Uterus (tissue), 3 donors: ENCODE measurements at regions not wholly inside any gene's neighbourhood (a gene's known extent, or its start where the extent isn't known, plus 50 kb on each side); places are given as distances from the start of the nearest gene placed in this dataset.

Experiments used
- DNase-seq, 2 donors: peaks; one replicate each; pipeline ENCODE4 v3.0.0-alpha.2; 2019 to 2020
- H3K27ac ChIP-seq, 2 donors: fragments of 200-600 bp; sonication (generic); 1 replicate in 1 of 2; 2 replicates in 1 of 2; pipeline ENCODE4 v1.5.1; 2016 to 2018
- H3K27me3 ChIP-seq, 2 donors: fragments of 200-600 bp; sonication (generic); one replicate each; pipeline ENCODE4 v1.5.1; 2018 to 2019; ENCODE audit warnings: control low read depth in 1 of 2
- H3K36me3 ChIP-seq, 2 donors: fragments of 200-600 bp; sonication (generic); one replicate each; pipeline ENCODE4 v1.5.1; 2019; ENCODE audit warnings: control low read depth in 1 of 2
- H3K4me1 ChIP-seq, 2 donors: fragments of 200-600 bp; sonication (generic); one replicate each; pipeline ENCODE4 v1.5.1; 2018 to 2019; ENCODE audit warnings: control low read depth in 1 of 2
- H3K4me3 ChIP-seq, 2 donors: fragments of 200-600 bp; sonication (generic); 1 replicate in 1 of 2; 2 replicates in 1 of 2; pipeline ENCODE4 v1.5.1; 2018 to 2019; ENCODE audit warnings: mild to moderate bottlenecking in 1 of 2
- H3K9me3 ChIP-seq, 2 donors: fragments of 200-600 bp; sonication (generic); one replicate each; pipeline ENCODE4 v1.5.1; 2019; ENCODE audit warnings: control low read depth in 1 of 2
- CTCF ChIP-seq, 4 experiments: fragments of 200-600 bp in 2 of 4; fragments of 450-650 bp in 2 of 4; sonication (generic) in 2 of 4; IDR thresholded peaks; one replicate each; pipeline ENCODE4 v1.5.1; 2016 to 2019; ENCODE audit warnings: antibody characterized with exemption in 4 of 4, mild to moderate bottlenecking in 2 of 4, moderate library complexity in 1 of 4
- POLR2A ChIP-seq, 2 donors: fragments of 450-650 bp; IDR thresholded peaks; one replicate each; pipeline ENCODE4 v1.6.1; 2016; ENCODE audit warnings: antibody characterized with exemption in 2 of 2, mild to moderate bottlenecking in 1 of 2, moderate library complexity in 1 of 2
- intact Hi-C: fragments of 100-400 bp; cut with DNase I; formaldehyde crosslinking; loops from one replicate; pipeline ENCODE4 v1.15.1; 2023; ENCODE audit warnings: low total_unique reads
- donor health status: DM: yes; HTN: yes; CAD: no.

DNA sequence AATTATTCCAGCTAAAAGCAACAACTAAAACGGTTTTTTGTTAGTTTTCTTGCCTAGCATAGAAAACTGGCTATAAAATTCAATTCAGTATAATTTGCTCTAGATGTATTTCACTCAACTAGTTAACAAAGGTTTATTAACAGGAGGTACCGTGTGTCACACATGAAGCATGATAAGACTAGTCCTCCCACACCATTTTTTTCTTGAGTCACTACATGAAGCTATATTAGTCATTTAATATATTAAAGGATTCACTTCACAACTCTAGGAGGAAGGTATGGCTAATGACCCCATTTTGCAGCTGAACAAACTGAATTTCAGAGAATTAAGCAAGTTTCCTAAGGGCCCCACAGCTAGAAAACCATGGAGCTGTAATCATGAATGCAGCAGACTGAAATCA is 307.8 kb upstream of the USP25 start:
- Histone ChIP-seq H3K4me3 (no peak overlapping the region), H3K4me1 (no peaks in the 10 kb centered on the region), H3K27me3 (no peaks in the 10 kb centered on the region), H3K27ac (no peak overlapping the region), H3K36me3 (no peaks in the 10 kb centered on the region), H3K9me3 (no peaks in the 10 kb centered on the region)
- DNase-seq: no peak
- intact Hi-C loops: no loop called here
- no peak for TF ChIP-seq CTCF (IDR thresholded peaks at IDR 0.05)
- no peak for TF ChIP-seq POLR2A (IDR thresholded peaks at IDR 0.05)

GRCh38 chr21:15422783-15423182 is 307.0 kb upstream of the USP25 start:
- Histone ChIP-seq H3K36me3 (no peaks in the 10 kb centered on the region), H3K9me3 (no peaks in the 10 kb centered on the region), H3K4me1 (no peaks in the 10 kb centered on the region), H3K4me3 (no peak overlapping the region), H3K27ac (no peak overlapping the region), H3K27me3 (no peaks in the 10 kb centered on the region)
- intact Hi-C loops: no loop called here
- DNase-seq: no peak
- TF ChIP-seq POLR2A (IDR thresholded peaks at IDR 0.05): no peak
- TF ChIP-seq CTCF (IDR thresholded peaks at IDR 0.05): no peak

- H3K27me3 ChIP-seq: no peaks in the 10 kb centered on the region
- H3K4me3 ChIP-seq: no peak overlapping the region
- TF ChIP-seq CTCF (IDR thresholded peaks at IDR 0.05) (no peak), POLR2A (IDR thresholded peaks at IDR 0.05) (no peak)
- no peak for DNase-seq
- intact Hi-C loops: no loop called here
- no peaks in the 10 kb centered on the region for H3K4me1 ChIP-seq
- no peaks in the 10 kb centered on the region for H3K9me3 ChIP-seq
- H3K36me3 ChIP-seq: no peaks in the 10 kb centered on the region
- H3K27ac ChIP-seq: no peak overlapping the region
These were observed 305.9 kb upstream of the USP25 start for GRCh38 chr21:15423676-15424445.

DNA sequence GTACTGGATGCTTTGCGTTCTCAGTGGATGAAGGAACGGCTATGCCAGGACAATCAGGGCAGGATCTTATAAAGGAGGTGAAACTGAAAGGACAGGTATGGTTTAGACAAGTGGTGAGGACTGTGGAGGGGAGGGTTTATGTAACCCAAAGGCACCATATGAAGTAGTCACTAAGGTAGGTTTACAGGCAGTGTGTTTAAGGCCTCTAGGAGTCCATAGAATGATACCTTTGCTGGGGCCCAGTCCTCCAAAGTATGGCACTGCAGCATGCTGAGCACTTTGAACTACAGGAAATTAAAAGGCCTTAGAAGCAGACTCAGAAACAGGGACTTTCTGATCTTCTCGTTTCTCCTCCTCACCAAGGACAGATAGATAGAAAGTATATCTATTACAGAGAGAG is 304.7 kb upstream of the USP25 start:
- Histone ChIP-seq H3K27me3 (no peaks in the 10 kb centered on the region), H3K4me1 (no peaks in the 10 kb centered on the region), H3K27ac (no peak overlapping the region), H3K4me3 (no peak overlapping the region), H3K36me3 (no peaks in the 10 kb centered on the region), H3K9me3 (no peaks in the 10 kb centered on the region)
- intact Hi-C loops: no loop called here
- TF ChIP-seq POLR2A (IDR thresholded peaks at IDR 0.05) (no peak), CTCF (IDR thresholded peaks at IDR 0.05) (no peak)
- DNase-seq: no peak

- H3K27ac ChIP-seq: no peak overlapping the region
- no peak overlapping the region for H3K4me3 ChIP-seq
- H3K9me3 ChIP-seq: no peaks in the 10 kb centered on the region
- no peaks in the 10 kb centered on the region for H3K27me3 ChIP-seq
- DNase-seq: no peak
- H3K4me1 ChIP-seq: no peaks in the 10 kb centered on the region
- no peaks in the 10 kb centered on the region for H3K36me3 ChIP-seq
- TF ChIP-seq POLR2A (IDR thresholded peaks at IDR 0.05) (no peak), CTCF (IDR thresholded peaks at IDR 0.05) (no peak)
- intact Hi-C loops: no loop called here
These were observed 299.8 kb upstream of the USP25 start for GRCh38 chr21:15430023-15430422.
